ENCODE measurements at regions not wholly inside any gene's neighbourhood (a gene's known extent, or its start where the extent isn't known, plus 50 kb on each side); places are given as distances from the start of the nearest gene placed in this dataset.
"Not testable (repeated sequence)": the region's sequence is repeated elsewhere in the genome, so short reads cannot be mapped to it uniquely, and the experiment has no call there.

GRCh38 chr13:83100237-83100636 lies 782.0 kb downstream of the SLITRK1 start:
- H3K36me3 ChIP-seq: no peaks in the 10 kb centered on the region
- H3K27me3 ChIP-seq: no peaks in the 10 kb centered on the region
- H3K9me3 ChIP-seq: no peaks in the 10 kb centered on the region
- no peaks in the 10 kb centered on the region for H3K4me1 ChIP-seq
- no peak overlapping the region for H3K4me3 ChIP-seq
- DNase-seq (no peak), ATAC-seq (ENCODE audit: low FRiP score in 2 of 2) (no peak)
- TF ChIP-seq POLR2A (IDR thresholded peaks at IDR 0.05) (no peak), POLR2AphosphoS5 (IDR thresholded peaks at IDR 0.05) (no peak), EP300 (IDR thresholded peaks at IDR 0.05) (no peak), CTCF (IDR thresholded peaks at IDR 0.05) (no peak)
- no peak overlapping the region for H3K27ac ChIP-seq
- 71 to 85% methylated on average over 1 of the region's 1 CpG for WGBS, 2 donors

GRCh38 chr13:83088858-83089257 lies 793.4 kb downstream of the SLITRK1 start:
- Histone ChIP-seq H3K4me1 (no peaks in the 10 kb centered on the region), H3K36me3 (no peaks in the 10 kb centered on the region), H3K27ac (no peak overlapping the region), H3K4me3 (no peak overlapping the region), H3K27me3 (no peaks in the 10 kb centered on the region), H3K9me3 (peaks cover 0 to 7% (median 0%) of the 10 kb centered on the region in 4 donors)
- 48 to 79% methylated on average over 1 of the region's 1 CpG for WGBS, 2 donors
- ATAC-seq (ENCODE audit: low FRiP score in 2 of 2): no peak
- no peak for DNase-seq
- TF ChIP-seq EP300 (IDR thresholded peaks at IDR 0.05) (no peak), POLR2AphosphoS5 (IDR thresholded peaks at IDR 0.05) (no peak)

- Histone ChIP-seq H3K4me1 (no peaks in the 10 kb centered on the region), H3K9me3 (peaks cover 0 to 7% (median 0%) of the 10 kb centered on the region in 4 donors), H3K36me3 (no peaks in the 10 kb centered on the region), H3K27me3 (no peaks in the 10 kb centered on the region), H3K27ac (no peak overlapping the region), H3K4me3 (no peak overlapping the region)
- no peak for DNase-seq
- ATAC-seq (ENCODE audit: low FRiP score in 2 of 2): no peak
- 78 to 81% methylated on average over 1 of the region's 1 CpG for WGBS, 2 donors
- TF ChIP-seq POLR2A (IDR thresholded peaks at IDR 0.05): no peak
These were observed 795.3 kb downstream of the SLITRK1 start for GRCh38 chr13:83086948-83087347.

- TF ChIP-seq CTCF (IDR thresholded peaks at IDR 0.05) (no peak), POLR2AphosphoS5 (IDR thresholded peaks at IDR 0.05) (no peak), POLR2A (IDR thresholded peaks at IDR 0.05) (no peak), EP300 (IDR thresholded peaks at IDR 0.05) (no peak)
- peaks cover 0 to 7% (median 0%) of the 10 kb centered on the region in 4 donors for H3K9me3 ChIP-seq
- ATAC-seq (ENCODE audit: low FRiP score in 2 of 2): no peak
These were observed 796.2 kb downstream of the SLITRK1 start for GRCh38 chr13:83086088-83086487.

GRCh38 chr13:83085186-83085900 lies 796.9 kb downstream of the SLITRK1 start:
- Histone ChIP-seq H3K27me3 (no peaks in the 10 kb centered on the region), H3K4me1 (no peaks in the 10 kb centered on the region), H3K9me3 (peaks cover 0 to 7% (median 0%) of the 10 kb centered on the region in 4 donors), H3K4me3 (no peak overlapping the region), H3K36me3 (no peaks in the 10 kb centered on the region), H3K27ac (no peak overlapping the region)
- WGBS, 2 donors: 85 to 86% methylated on average over 2 of the region's 2 CpGs
- no peak for DNase-seq
- TF ChIP-seq CTCF (IDR thresholded peaks at IDR 0.05) (no peak), POLR2A (IDR thresholded peaks at IDR 0.05) (no peak), POLR2AphosphoS5 (IDR thresholded peaks at IDR 0.05) (no peak), EP300 (IDR thresholded peaks at IDR 0.05) (no peak)
- no peak for ATAC-seq (ENCODE audit: low FRiP score in 2 of 2)

More at GRCh38 chr13:83086088-83086487, 796.2 kb downstream of the SLITRK1 start:
- no peak for DNase-seq
- Histone ChIP-seq H3K27me3 (no peaks in the 10 kb centered on the region), H3K27ac (no peak overlapping the region), H3K4me3 (no peak overlapping the region), H3K36me3 (no peaks in the 10 kb centered on the region), H3K4me1 (no peaks in the 10 kb centered on the region)

GRCh38 chr13:83077499-83077898 lies 804.8 kb downstream of the SLITRK1 start:
- Histone ChIP-seq H3K4me1 (no peaks in the 10 kb centered on the region), H3K27me3 (no peaks in the 10 kb centered on the region), H3K27ac (no peak overlapping the region), H3K4me3 (no peak overlapping the region), H3K36me3 (no peaks in the 10 kb centered on the region), H3K9me3 (no peaks in the 10 kb centered on the region)
- TF ChIP-seq EP300 (IDR thresholded peaks at IDR 0.05) (no peak), POLR2A (IDR thresholded peaks at IDR 0.05) (no peak), CTCF (IDR thresholded peaks at IDR 0.05) (no peak), POLR2AphosphoS5 (IDR thresholded peaks at IDR 0.05) (no peak)
- DNase-seq (no peak), ATAC-seq (ENCODE audit: low FRiP score in 2 of 2) (no peak)
- 66 to 72% methylated on average over 2 of the region's 2 CpGs for WGBS, 2 donors

- not testable (repeated sequence) for H3K27me3 ChIP-seq; H3K4me3 ChIP-seq; H3K36me3 ChIP-seq; H3K4me1 ChIP-seq; ATAC-seq (ENCODE audit: low FRiP score in 2 of 2); H3K9me3 ChIP-seq; DNase-seq
- H3K27ac ChIP-seq: peak overlapping the region in 1 of 4 donors; percentile 43
These were observed 808.3 kb downstream of the SLITRK1 start for GRCh38 chr13:83073930-83074329.

All from upper lobe of left lung (tissue), 6 donors.